Upper lobe of left lung (tissue), 6 donors: ENCODE measurements at regions not wholly inside any gene's neighbourhood (a gene's known extent, or its start where the extent isn't known, plus 50 kb on each side); places are given as distances from the start of the nearest gene placed in this dataset.

Source experiments
- ATAC-seq, 2 donors: fragments of 200-7000 bp; cut with Tn5 transposase; one replicate each; pipeline ENCODE4 v1.9.1; 2022; ENCODE audit warnings: mild to moderate bottlenecking in 2 of 2, moderate library complexity in 2 of 2; ENCODE audit not compliant: low FRiP score in 2 of 2
- DNase-seq, 2 donors: peaks; one replicate each; pipeline ENCODE4 v3.0.0-alpha.2; 2019 to 2020
- H3K27ac ChIP-seq, 4 donors: fragments of 200-600 bp; sonication (generic); one replicate each; pipeline ENCODE4 v1.5.1; 2016 to 2019
- H3K27me3 ChIP-seq, 4 donors: fragments of 200-600 bp; sonication (generic); one replicate each; pipeline ENCODE4 v1.5.1; 2017 to 2019
- H3K36me3 ChIP-seq, 4 donors: fragments of 200-600 bp; sonication (generic); one replicate each; pipeline ENCODE4 v1.5.1; 2016 to 2019
- H3K4me1 ChIP-seq, 4 donors: fragments of 200-600 bp; sonication (generic); one replicate each; pipeline ENCODE4 v1.5.1; 2018 to 2019
- H3K4me3 ChIP-seq, 4 donors: fragments of 200-600 bp; sonication (generic); one replicate each; pipeline ENCODE4 v1.5.1; 2017 to 2019; ENCODE audit warnings: mild to moderate bottlenecking in 2 of 4, moderate library complexity in 1 of 4
- H3K9me3 ChIP-seq, 4 donors: fragments of 200-600 bp; sonication (generic); one replicate each; pipeline ENCODE4 v1.5.1; 2018 to 2019
- EP300 ChIP-seq, 4 donors: sonication (generic); formaldehyde crosslinking; IDR thresholded peaks; one replicate each; pipeline ENCODE4 v1.5.1; 2017; ENCODE audit warnings: antibody characterized with exemption in 4 of 4, control low read depth in 2 of 4
- POLR2A ChIP-seq, 4 donors: fragments of 450-650 bp; IDR thresholded peaks; one replicate each; pipeline ENCODE4 v1.5.1; 2016 to 2017; ENCODE audit warnings: antibody characterized with exemption in 4 of 4, mild to moderate bottlenecking in 2 of 4
- POLR2AphosphoS5 ChIP-seq, 2 donors: sonication (generic); formaldehyde crosslinking; IDR thresholded peaks; one replicate each; pipeline ENCODE4 v1.5.1; 2017; ENCODE audit warnings: antibody characterized with exemption in 2 of 2
- WGBS, 2 donors: methylation state at CpG; one replicate each; pipeline ENCODE4 v1.1.5; 2017 to 2018; 5-methylcytosine and 5-hydroxymethylcytosine counted together
- TF ChIP-seq, protein P1 (sequence below), 6 experiments: fragments of 450-650 bp in 4 of 6; fragments of 200-600 bp in 2 of 6; sonication (generic) in 2 of 6; IDR thresholded peaks; one replicate each; pipeline ENCODE4 v1.5.1; 2016 to 2019; ENCODE audit warnings: antibody characterized with exemption in 6 of 6
- donor health status: DM: no; HTN: no; CAD: no; lungs with moderate emphysema.
- donor health status: DM: no; HTN: yes; CAD: no; lungs with severe emphysema.

GRCh38 chr7:145928937-145929336 lies 187.7 kb upstream of the CNTNAP2 start:
- Histone ChIP-seq H3K27ac (no peak overlapping the region), H3K4me3 (no peak overlapping the region), H3K27me3 (no peaks in the 10 kb centered on the region), H3K36me3 (no peaks in the 10 kb centered on the region), H3K4me1 (no peaks in the 10 kb centered on the region), H3K9me3 (peaks cover 0 to 7% (median 0%) of the 10 kb centered on the region in 4 donors)
- no peak for DNase-seq
- 48 to 56% methylated on average over 1 of the region's 1 CpG for WGBS, 2 donors
- ATAC-seq = no peak
- TF ChIP-seq POLR2A (IDR thresholded peaks at IDR 0.05) (no peak), POLR2AphosphoS5 (IDR thresholded peaks at IDR 0.05) (no peak), EP300 (IDR thresholded peaks at IDR 0.05) (no peak)
- TF ChIP-seq, protein P1, sequence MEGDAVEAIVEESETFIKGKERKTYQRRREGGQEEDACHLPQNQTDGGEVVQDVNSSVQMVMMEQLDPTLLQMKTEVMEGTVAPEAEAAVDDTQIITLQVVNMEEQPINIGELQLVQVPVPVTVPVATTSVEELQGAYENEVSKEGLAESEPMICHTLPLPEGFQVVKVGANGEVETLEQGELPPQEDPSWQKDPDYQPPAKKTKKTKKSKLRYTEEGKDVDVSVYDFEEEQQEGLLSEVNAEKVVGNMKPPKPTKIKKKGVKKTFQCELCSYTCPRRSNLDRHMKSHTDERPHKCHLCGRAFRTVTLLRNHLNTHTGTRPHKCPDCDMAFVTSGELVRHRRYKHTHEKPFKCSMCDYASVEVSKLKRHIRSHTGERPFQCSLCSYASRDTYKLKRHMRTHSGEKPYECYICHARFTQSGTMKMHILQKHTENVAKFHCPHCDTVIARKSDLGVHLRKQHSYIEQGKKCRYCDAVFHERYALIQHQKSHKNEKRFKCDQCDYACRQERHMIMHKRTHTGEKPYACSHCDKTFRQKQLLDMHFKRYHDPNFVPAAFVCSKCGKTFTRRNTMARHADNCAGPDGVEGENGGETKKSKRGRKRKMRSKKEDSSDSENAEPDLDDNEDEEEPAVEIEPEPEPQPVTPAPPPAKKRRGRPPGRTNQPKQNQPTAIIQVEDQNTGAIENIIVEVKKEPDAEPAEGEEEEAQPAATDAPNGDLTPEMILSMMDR (IDR thresholded peaks at IDR 0.05) = no peak

DNA sequence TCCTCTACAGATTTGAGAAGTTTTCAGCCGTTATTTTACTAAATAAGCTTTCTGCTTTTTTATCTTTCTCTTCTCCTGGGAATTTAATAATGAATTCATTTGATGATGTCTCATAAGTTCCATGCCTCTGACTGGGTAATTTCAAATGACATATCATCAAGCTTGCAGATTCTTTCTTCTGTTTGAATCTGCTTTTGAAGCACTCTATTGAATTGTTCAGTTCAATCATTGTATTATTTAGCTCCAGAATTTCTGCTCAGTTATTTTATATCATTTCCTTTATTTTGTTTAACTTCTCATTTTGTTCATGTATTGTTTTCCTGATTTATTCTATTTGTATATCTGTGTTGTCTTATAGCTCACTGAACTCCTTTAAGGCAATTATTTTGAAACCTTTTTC lies 196.9 kb upstream of the CNTNAP2 start:
- H3K27me3 ChIP-seq = no peaks in the 10 kb centered on the region
- peaks cover 0 to 7% (median 2%) of the 10 kb centered on the region in 4 donors for H3K9me3 ChIP-seq
- no peak for DNase-seq
- H3K27ac ChIP-seq = no peak overlapping the region
- 89 to 92% methylated on average over 1 of the region's 1 CpG for WGBS, 2 donors
- no peaks in the 10 kb centered on the region for H3K36me3 ChIP-seq
- no peaks in the 10 kb centered on the region for H3K4me1 ChIP-seq
- H3K4me3 ChIP-seq = no peak overlapping the region
- no peak for TF ChIP-seq EP300 (IDR thresholded peaks at IDR 0.05)
- TF ChIP-seq, protein P1 (IDR thresholded peaks at IDR 0.05) = no peak
- ATAC-seq = no peak

- H3K27ac ChIP-seq = no peak overlapping the region
- WGBS, 2 donors = 87 to 88% methylated on average over 5 to 8 of the region's 8 CpGs
- TF ChIP-seq EP300 (IDR thresholded peaks at IDR 0.05) (no peak), POLR2AphosphoS5 (IDR thresholded peaks at IDR 0.05) (no peak), POLR2A (IDR thresholded peaks at IDR 0.05) (no peak)
- TF ChIP-seq, protein P1 (IDR thresholded peaks at IDR 0.05) = no peak
- no peak for DNase-seq
- H3K36me3 ChIP-seq = no peaks in the 10 kb centered on the region
- no peaks in the 10 kb centered on the region for H3K4me1 ChIP-seq
- H3K27me3 ChIP-seq = no peaks in the 10 kb centered on the region
- no peak overlapping the region for H3K4me3 ChIP-seq
- ATAC-seq = no peak
- H3K9me3 ChIP-seq = peaks cover 0 to 7% (median 2%) of the 10 kb centered on the region in 4 donors
Observed at GRCh38 chr7:145916776-145917175, 199.8 kb upstream of the CNTNAP2 start.

GRCh38 chr7:145915679-145916078 lies 200.9 kb upstream of the CNTNAP2 start:
- Histone ChIP-seq H3K36me3 (no peaks in the 10 kb centered on the region), H3K9me3 (peaks cover 0 to 7% (median 2%) of the 10 kb centered on the region in 4 donors), H3K4me3 (no peak overlapping the region), H3K4me1 (no peaks in the 10 kb centered on the region), H3K27me3 (no peaks in the 10 kb centered on the region), H3K27ac (no peak overlapping the region)
- DNase-seq (no peak), ATAC-seq (no peak)
- 45 to 53% methylated on average over 2 of the region's 2 CpGs for WGBS, 2 donors
- TF ChIP-seq POLR2AphosphoS5 (IDR thresholded peaks at IDR 0.05) = no peak
- TF ChIP-seq, protein P1 (IDR thresholded peaks at IDR 0.05) = no peak
- no peak for TF ChIP-seq POLR2A (IDR thresholded peaks at IDR 0.05)
- no peak for TF ChIP-seq EP300 (IDR thresholded peaks at IDR 0.05)

DNA sequence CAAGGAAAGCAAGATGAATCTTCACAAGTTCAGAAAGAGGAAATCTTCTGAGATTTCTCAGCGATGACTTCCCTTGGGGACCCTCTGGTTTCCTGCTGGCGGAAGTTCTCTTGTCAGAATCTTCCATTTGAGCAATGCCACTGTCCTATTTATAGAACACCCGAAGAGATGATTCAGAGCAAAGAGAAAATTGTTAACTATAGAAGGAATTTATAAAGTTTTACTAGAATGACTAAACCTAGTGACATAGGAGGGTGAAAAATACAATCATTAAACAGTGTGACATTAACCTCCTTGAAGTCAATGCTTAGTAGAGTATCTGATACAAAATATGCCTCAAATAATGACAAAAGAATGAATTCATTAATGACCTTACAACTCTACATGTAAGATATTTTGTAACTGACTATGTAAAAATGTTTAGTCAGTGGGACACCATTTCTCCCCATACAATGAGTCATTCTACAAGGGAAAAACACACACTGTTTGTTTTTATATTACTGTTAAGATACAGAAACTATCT lies 206.5 kb upstream of the CNTNAP2 start:
- Histone ChIP-seq H3K27me3 (no peaks in the 10 kb centered on the region), H3K36me3 (no peaks in the 10 kb centered on the region), H3K9me3 (no peaks in the 10 kb centered on the region), H3K4me1 (no peaks in the 10 kb centered on the region), H3K27ac (no peak overlapping the region), H3K4me3 (no peak overlapping the region)
- no peak for ATAC-seq
- 31 to 33% methylated on average over 3 of the region's 3 CpGs for WGBS, 2 donors
- DNase-seq = no peak
- TF ChIP-seq POLR2A (IDR thresholded peaks at IDR 0.05) (no peak), POLR2AphosphoS5 (IDR thresholded peaks at IDR 0.05) (no peak), EP300 (IDR thresholded peaks at IDR 0.05) (no peak)
- TF ChIP-seq, protein P1 (IDR thresholded peaks at IDR 0.05) = no peak
